PC-9 (cell line): ENCODE measurements at regions not wholly inside any gene's neighbourhood (a gene's known extent, or its start where the extent isn't known, plus 50 kb on each side); places are given as distances from the start of the nearest gene placed in this dataset.

Source experiments
- BruUV-seq: library from RNA; stranded (reverse); fragments of 400-500 nt; replicated peaks from 2 replicates; lab custom pipeline; 2021; lab: Mats Ljungman, UMichigan
- CTCF ChIA-PET: fragments of 300-600 bp; sonication (Branson Sonifier 250); formaldehyde crosslinking; loops from one replicate; lab custom pipeline; 2022; ENCODE audit warnings: antibody characterized with exemption; lab: Charles Lee
- POLR2A ChIA-PET: fragments of 300-600 bp; sonication (Branson Sonifier 250); formaldehyde crosslinking; loops from one replicate; lab custom pipeline; 2022; ENCODE audit warnings: antibody characterized with exemption; ENCODE audit not compliant: unreplicated experiment; lab: Charles Lee
- DNase-seq, 2 experiments: peaks; one replicate each; pipeline versions ENCODE4 v3.0.0 to v3.0.0-alpha.2; 2015 to 2022; ENCODE audit warnings: mixed read lengths in 1 of 2
- H2AFZ ChIP-seq: fragments of 200-600 bp; sonication (generic); 2 replicates; pipeline ENCODE4 v1.8.1; 2017; ENCODE audit warnings: antibody characterized with exemption
- H3F3A ChIP-seq: fragments of 200-600 bp; sonication (generic); 2 replicates; pipeline ENCODE4 v1.8.1; 2017; ENCODE audit warnings: antibody characterized with exemption, mild to moderate bottlenecking, low read depth; ENCODE audit not compliant: insufficient read depth
- H3K27ac ChIP-seq: fragments of 200-600 bp; sonication (generic); 2 replicates; pipeline ENCODE4 v1.6.1; 2016; ENCODE audit warnings: mixed run types
- H3K27me3 ChIP-seq: fragments of 200-600 bp; sonication (generic); 2 replicates; pipeline ENCODE4 v1.6.1; 2016; ENCODE audit warnings: low read depth, mixed run types; ENCODE audit not compliant: insufficient read depth
- H3K36me3 ChIP-seq: fragments of 200-600 bp; sonication (generic); 2 replicates; pipeline ENCODE4 v1.6.1; 2016; ENCODE audit warnings: low read depth, mixed run types
- H3K4me1 ChIP-seq: fragments of 200-600 bp; sonication (generic); replicated peaks from 2 replicates; pipeline ENCODE4 v1.6.1; 2016; ENCODE audit warnings: mixed run types; ENCODE audit not compliant: insufficient read depth
- H3K4me2 ChIP-seq: fragments of 200-600 bp; sonication (generic); 2 replicates; pipeline ENCODE4 v1.6.1; 2017; ENCODE audit warnings: mixed run types
- H3K4me3 ChIP-seq: fragments of 200-600 bp; sonication (generic); 2 replicates; pipeline ENCODE4 v1.6.1; 2016; ENCODE audit warnings: mixed run types
- H3K79me2 ChIP-seq: fragments of 200-600 bp; sonication (generic); 2 replicates; pipeline ENCODE4 v1.6.1; 2017; ENCODE audit warnings: low read depth, mixed run types
- H3K9me2 ChIP-seq: fragments of 200-600 bp; sonication (generic); 2 replicates; pipeline ENCODE4 v1.8.1; 2017; ENCODE audit warnings: mild to moderate bottlenecking; ENCODE audit not compliant: insufficient read depth
- H3K9me3 ChIP-seq: fragments of 200-600 bp; sonication (generic); 2 replicates; pipeline ENCODE4 v1.8.1; 2016; ENCODE audit warnings: low read depth; ENCODE audit not compliant: insufficient read depth
- H4K20me1 ChIP-seq: fragments of 200-600 bp; sonication (generic); 2 replicates; pipeline ENCODE4 v1.8.1; 2017; ENCODE audit not compliant: insufficient read depth
- CTCF ChIP-seq: fragments of 200-600 bp; sonication (generic); conservative IDR thresholded peaks from 2 replicates; pipeline ENCODE4 v1.6.1; 2017; ENCODE audit warnings: mixed run types, antibody characterized with exemption, mild to moderate bottlenecking, moderate library complexity
- EZH2 ChIP-seq: fragments of 200-600 bp; sonication (generic); IDR thresholded peaks from 2 replicates; pipeline ENCODE4 v1.8.0; 2017; ENCODE audit warnings: antibody characterized with exemption, low read depth
- intact Hi-C: fragments of 100-400 bp; cut with micrococcal nuclease; formaldehyde crosslinking; loops from one replicate; pipeline ENCODE4 v1.10.0; 2022; ENCODE audit not compliant: unreplicated experiment

- Histone ChIP-seq H3K79me2 (no peaks in the 10 kb centered on the region), H4K20me1 (no peaks in the 10 kb centered on the region), H3K4me2 (no peak overlapping the region), H2AFZ (no peak overlapping the region), H3K36me3 (no peaks in the 10 kb centered on the region), H3K4me1 (no peaks in the 10 kb centered on the region), H3F3A (no peaks in the 10 kb centered on the region), H3K4me3 (no peak overlapping the region), H3K27me3 (no peaks in the 10 kb centered on the region), H3K9me2 (no peaks in the 10 kb centered on the region), H3K27ac (no peak overlapping the region), H3K9me3 (no peaks in the 10 kb centered on the region)
- ChIA-PET POLR2A (no interaction called here), CTCF (no interaction called here)
- intact Hi-C loops = no loop called here
- DNase-seq = no peak
- TF ChIP-seq CTCF (no peak), EZH2 (no peak)
- BruUV-seq = no TSS peak
Measured at GRCh38 chr5:162870966-162871365, 566.4 kb upstream of the CCNG1 start.

DNA sequence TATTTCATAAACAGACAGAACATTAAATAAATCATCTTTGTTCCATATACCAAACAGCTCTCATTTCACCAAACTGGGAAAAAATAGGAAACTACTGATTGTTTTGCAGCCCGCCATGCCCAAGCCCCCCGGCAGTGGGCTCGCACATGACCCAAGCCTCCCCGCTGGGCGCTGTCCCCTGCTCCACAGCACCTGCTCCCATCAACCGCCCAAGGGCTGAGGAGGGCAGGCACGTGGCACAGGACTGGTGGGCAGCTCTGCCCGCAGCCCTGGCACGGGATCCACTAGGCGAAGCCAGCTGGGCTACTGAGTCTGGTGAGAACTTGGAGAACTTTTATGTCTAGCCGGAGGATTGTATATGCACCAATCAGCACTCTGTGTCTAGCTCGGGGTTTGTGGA lies 554.8 kb upstream of the CCNG1 start:
- TF ChIP-seq EZH2 (no peak), CTCF (no peak)
- Histone ChIP-seq H3K79me2 (no peaks in the 10 kb centered on the region), H3K27me3 (no peaks in the 10 kb centered on the region), H3F3A (no peaks in the 10 kb centered on the region), H3K4me2 (no peak overlapping the region), H3K4me3 (no peak overlapping the region), H3K36me3 (no peaks in the 10 kb centered on the region), H4K20me1 (no peaks in the 10 kb centered on the region), H2AFZ (no peak overlapping the region), H3K27ac (no peak overlapping the region), H3K9me2 (no peaks in the 10 kb centered on the region), H3K4me1 (no peaks in the 10 kb centered on the region), H3K9me3 (no peaks in the 10 kb centered on the region)
- no TSS peak for BruUV-seq
- ChIA-PET POLR2A (no interaction called here), CTCF (no interaction called here)
- intact Hi-C loops = no loop called here
- no peak for DNase-seq

GRCh38 chr5:162886717-162887116 lies 550.7 kb upstream of the CCNG1 start:
- no TSS peak for BruUV-seq
- intact Hi-C loops = no loop called here
- no peaks in the 10 kb centered on the region for H3K36me3 ChIP-seq
- H3K79me2 ChIP-seq = no peaks in the 10 kb centered on the region
- no peaks in the 10 kb centered on the region for H3K4me1 ChIP-seq
- H3K9me3 ChIP-seq = no peaks in the 10 kb centered on the region
- H4K20me1 ChIP-seq = no peaks in the 10 kb centered on the region
- ChIA-PET CTCF (no interaction called here), POLR2A (no interaction called here)
- no peak overlapping the region for H3K4me2 ChIP-seq
- no peaks in the 10 kb centered on the region for H3F3A ChIP-seq
- TF ChIP-seq CTCF = no peak
- no peak for TF ChIP-seq EZH2
- H3K9me2 ChIP-seq = no peaks in the 10 kb centered on the region
- H3K4me3 ChIP-seq = no peak overlapping the region
- no peaks in the 10 kb centered on the region for H3K27me3 ChIP-seq
- no peak for DNase-seq
- H3K27ac ChIP-seq = no peak overlapping the region
- H2AFZ ChIP-seq = no peak overlapping the region
